SK-N-MC (cell line): ENCODE measurements at regions not wholly inside any gene's neighbourhood (a gene's known extent, or its start where the extent isn't known, plus 50 kb on each side); places are given as distances from the start of the nearest gene placed in this dataset.

Experiments
- EZH2 ChIP-seq: fragments of 200-600 bp; sonication (generic); IDR thresholded peaks from one replicate; pipeline ENCODE4 v1.6.1; 2017; ENCODE audit warnings: antibody characterized with exemption
- POLR2AphosphoS5 ChIP-seq: IDR thresholded peaks from 2 replicates; pipeline ENCODE4 v1.6.1; 2012; ENCODE audit warnings: mild to moderate bottlenecking, low read depth, low read length, borderline replicate concordance

- TF ChIP-seq POLR2AphosphoS5 (no peak), EZH2 (no peak)
Observed at GRCh38 chr20:16654858-16655535, 74.8 kb upstream of the SNRPB2 start.
